Activated T-cell treated with anti-CD3 and anti-CD28 coated beads, Interleukin-2, amount 50 U/mL, for 48 hours (primary cell): ENCODE measurements at regions not wholly inside any gene's neighbourhood (a gene's known extent, or its start where the extent isn't known, plus 50 kb on each side); places are given as distances from the start of the nearest gene placed in this dataset.

Experiments used
- DNase-seq, 2 experiments: peaks; one replicate each; pipeline ENCODE4 v3.0.0-alpha.2; 2020

DNA sequence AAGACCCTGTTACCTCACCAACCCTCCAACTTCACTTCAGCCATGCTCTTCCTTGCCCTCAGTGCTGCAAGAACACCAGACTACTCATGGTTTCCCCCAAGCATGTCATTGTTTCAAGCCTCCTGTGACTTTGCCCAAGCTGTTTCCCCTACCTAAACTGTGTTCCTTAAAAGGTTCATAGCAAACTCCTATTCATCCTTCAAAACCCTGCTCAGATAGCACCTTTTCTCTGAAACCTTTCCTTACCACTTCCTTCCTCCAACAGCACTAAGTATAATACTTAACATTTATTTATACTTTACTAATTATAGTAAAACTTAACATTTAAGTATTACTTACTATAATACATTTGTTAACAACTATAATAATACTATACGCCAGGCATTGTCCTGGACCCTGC, 136.2 kb downstream of the CCT6B start:
- no peak for DNase-seq

DNA sequence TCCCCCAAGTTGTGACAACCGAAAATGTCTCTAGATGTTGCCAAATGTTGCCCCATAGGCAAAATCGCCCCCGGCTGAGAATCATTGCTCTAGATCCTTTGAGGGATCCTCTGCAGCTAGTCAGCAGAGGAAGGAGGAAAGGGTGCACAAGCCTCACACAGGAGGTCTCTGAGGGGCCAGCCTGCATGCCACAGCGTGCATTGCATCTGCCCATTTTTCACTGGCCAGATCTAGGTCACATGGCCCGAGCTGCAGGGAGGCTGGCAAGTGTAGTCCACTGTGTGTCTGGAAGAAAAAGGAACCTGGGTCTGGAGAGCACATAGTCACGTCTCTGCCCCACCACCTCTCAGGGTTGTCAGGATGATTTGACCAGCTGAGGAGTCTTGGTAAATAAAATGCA, 138.2 kb downstream of the CCT6B start:
- no peak for DNase-seq

DNA sequence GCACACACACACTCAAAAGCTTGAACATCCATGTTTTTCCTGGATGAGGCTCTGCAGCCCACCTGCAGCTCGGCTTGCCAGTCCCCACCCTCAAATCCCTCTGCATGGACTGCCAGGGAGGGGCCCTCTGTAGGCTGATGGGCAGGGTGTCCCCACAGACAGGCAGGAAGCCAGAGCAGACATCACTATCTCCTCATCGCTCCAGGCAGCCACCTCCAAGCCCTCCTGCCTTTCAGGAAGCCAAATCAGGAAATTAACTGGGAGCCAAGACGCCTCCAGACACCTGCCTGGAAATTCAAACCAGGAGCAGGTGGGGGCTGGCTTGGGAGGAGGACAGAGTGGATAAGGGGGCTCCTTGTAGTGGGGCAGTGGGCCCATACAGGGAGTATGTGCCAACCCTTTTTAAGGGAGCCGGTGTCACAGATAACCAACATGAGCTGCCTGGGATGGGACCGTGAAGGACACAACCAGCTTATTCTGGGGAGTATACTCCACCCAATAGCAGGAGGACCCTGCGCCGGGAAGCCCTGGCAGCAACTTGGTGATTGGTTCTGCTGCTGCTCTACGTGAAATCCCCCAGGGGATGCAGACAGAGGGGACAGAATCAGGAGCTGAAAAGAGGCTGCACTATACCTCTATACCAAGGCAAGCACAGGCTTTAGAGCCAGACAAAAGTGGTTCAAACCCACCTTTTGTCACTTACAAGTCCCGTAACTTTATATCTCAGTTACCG, 139.1 kb downstream of the CCT6B start:
- DNase-seq, result no peak

- DNase-seq, result no peak
Observed at GRCh38 chr17:34820922-34821321, 140.3 kb downstream of the CCT6B start.

GRCh38 chr17:34820248-34820801, 140.9 kb downstream of the CCT6B start:
- DNase-seq, result no peak

GRCh38 chr17:34817252-34818035, 143.8 kb downstream of the CCT6B start:
- DNase-seq, result no peak

DNA sequence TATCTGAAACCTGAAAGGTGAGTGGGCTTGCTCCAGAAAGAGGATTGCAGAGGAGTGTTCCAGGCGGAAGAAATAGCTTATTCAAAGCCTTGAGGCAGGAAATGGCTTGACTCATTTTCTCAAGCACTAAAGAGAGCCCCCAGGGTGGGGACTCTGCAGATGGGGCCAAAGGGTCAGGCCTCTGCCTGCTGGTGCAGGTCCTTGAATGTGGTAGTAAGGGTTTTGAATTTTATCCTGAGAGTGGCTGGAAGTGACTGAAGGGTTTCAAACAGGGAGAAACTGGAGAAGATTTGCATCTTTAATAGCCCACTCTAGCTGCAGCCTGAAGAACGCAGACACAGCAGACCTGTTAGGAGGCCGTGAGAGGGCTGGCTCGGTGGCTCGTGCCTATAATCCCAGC, 144.4 kb downstream of the CCT6B start:
- DNase-seq, result no peak

GRCh38 chr17:34813290-34813689, 148.0 kb downstream of the CCT6B start:
- DNase-seq, result no peak

DNA sequence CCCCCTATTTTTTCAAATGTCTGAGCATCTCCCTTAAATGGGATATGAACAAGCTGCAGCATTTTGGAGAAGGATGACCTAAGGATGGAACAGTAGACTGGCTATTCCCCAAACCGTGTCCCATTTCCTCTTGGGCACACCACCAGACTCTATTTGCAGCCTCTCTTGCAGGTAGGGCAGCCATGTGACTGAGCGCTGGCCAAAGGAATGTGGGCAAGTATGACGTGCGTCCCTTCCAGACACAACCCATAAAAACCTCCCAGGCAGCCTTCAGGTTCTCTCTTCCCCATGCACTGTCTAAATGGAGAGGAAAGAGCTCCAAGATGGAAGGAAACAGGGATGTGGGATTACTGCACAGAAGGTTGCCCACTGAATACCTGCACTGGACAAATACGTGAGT, 149.7 kb downstream of the CCT6B start:
- no peak for DNase-seq

- no peak for DNase-seq
Observed at GRCh38 chr17:34800661-34801060, 160.6 kb downstream of the CCT6B start.

- no peak for DNase-seq
Observed at GRCh38 chr17:34799751-34800150, 161.5 kb downstream of the CCT6B start.

DNA sequence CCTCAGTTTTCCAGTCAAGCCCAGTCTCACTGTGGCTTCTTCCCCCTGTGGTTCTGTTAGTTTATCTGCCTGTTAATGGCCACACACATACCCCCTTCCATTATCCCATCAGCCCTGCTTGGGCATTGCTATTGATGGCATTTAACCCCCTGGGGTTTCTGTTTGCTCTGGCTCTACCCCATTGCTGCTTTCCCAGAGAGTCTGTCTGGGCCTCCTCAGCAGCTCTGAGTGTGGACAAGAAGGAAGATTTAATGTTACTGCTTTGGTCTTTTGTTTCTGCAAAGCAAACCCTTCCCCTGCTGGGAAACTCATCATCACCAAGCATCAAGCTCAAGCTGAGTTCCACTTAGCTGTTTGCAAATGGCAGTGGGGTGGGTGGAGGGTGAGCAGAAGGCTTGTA, 162.7 kb downstream of the CCT6B start:
- DNase-seq, result no peak

DNA sequence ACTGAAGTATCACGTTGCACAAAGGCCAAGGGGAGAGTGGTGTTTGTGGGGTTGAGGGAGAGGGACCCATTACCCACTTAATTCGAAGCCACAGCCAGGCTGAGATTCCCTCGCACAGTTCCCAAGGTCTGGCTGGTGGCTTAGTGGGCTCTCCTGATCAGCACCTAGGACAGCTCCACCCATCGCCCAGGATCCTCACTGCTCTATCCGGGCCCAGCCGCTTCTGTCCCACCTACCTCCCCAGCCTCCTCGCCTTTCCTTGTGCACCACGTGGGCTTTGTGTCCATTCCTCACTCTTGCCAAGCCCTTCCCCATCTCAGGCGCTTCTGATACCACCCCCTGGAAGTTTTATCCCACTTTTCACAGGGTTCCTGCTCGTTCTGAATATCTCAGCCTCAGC, 163.5 kb downstream of the CCT6B start:
- DNase-seq, result peak; percentile 31 to 35

- DNase-seq, result no peak
Observed at GRCh38 chr17:34793231-34793908, 167.9 kb downstream of the CCT6B start.

GRCh38 chr17:34788696-34789095, 172.6 kb downstream of the CCT6B start:
- no peak for DNase-seq

DNA sequence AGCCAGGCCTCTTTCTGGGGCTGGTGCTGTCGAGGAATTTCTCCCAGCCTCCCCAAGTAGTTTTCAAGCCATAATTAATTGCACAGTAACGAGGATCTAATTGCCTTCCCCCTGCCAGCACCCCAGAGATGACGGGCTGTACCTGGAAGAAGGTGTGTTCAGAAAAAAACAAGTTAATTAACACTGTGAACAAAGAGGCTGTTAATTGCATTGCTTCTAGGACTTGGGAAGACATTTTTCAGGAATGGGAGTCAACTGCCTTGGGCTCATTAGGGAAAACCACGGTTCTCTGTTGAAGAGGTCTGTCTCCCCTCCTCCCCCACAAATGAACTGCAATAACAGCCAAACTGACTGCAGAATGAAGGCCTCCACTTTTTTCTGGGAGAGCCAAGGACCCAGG, 176.7 kb downstream of the CCT6B start:
- no peak for DNase-seq

- no peak for DNase-seq
Observed at GRCh38 chr17:34782271-34782670, 179.0 kb downstream of the CCT6B start.

- DNase-seq, result no peak
Observed at GRCh38 chr17:34781571-34782108, 179.6 kb downstream of the CCT6B start.

DNA sequence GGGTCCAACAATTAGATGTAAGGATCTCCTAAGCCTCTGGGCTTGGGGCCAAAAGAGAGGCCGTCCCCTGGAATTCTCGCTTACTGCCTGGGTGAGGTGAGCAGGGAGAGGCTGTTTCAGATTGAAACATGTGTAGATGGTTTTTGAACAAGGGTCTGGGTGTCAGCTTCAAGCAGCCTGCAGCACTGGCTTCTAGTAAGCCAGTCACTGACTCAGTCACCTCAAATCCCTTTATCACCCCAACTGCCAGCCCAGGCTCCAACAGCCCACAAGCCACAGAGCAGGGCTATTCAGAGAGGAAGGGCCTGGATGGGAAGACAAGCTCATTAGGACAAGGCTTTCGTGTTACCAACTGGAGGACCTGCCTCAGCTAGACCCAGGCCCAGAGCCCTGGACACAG, 180.2 kb downstream of the CCT6B start:
- no peak for DNase-seq

DNA sequence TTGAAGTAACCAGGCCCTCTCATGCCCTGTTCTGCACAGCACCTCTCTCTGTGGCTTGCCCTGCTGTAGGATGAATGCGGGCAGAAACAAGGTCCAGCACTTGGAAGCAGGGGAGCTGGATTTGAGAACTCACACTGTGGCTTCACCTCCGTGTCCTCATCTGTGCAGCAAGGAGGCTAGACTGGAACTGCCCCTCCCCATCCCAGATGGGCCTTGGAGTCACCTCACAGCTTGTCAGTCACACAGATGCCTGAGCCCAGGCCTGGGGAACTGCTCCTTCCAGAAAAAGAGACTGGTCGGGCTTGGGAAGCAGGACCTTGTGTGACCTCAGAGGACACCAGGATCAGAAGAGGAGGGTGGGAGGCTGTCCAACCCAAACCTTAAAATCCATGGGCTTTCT, 180.8 kb downstream of the CCT6B start:
- DNase-seq, result no peak

DNA sequence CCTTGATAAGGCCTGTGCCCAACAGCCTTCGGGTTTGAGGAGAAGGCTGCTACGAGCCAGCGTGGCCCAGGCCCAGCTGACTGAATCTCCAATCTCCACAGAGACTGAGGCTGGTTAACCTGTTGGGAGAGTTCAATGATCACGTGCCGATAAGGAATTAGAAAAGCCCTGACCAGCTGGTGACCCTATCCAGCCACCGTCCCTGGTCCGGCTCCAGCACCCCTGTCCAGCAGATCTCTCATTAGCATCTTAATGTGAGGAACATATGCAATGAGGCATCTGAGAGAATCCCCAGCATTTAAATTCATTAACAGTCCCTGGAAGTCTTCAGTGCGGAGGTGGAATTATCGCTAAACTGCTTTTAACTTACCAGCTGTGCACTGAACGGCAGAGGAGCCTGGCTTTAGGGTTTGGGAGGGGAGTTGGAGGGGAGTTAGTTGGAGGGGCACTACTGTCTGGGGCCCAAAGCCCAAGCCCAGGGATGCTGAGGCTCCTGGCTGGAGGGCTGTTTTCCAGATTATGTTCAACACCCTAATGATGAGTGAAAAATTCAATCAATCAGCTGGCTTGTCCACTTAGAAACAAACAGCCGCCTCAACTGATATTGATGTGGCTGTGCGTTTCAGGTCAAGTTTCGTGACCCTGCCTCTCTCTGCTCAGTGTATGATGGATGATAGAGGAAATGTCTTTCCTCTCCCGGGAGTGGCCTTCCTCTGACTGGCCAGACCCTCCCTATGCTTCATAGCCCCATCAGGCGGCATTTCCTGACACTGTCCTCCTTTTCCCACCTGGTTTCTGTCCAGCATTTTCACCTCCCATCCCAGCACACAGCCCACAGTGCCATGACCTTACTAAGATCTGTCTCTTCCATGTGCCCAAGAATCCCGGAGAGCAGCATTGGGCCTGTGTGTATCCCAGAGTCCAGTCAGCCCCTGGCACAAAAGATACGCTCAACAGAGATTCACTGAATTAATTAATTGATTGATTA, 184.5 kb downstream of the CCT6B start:
- DNase-seq, result no peak

GRCh38 chr17:34773036-34773435, 188.2 kb downstream of the CCT6B start:
- no peak for DNase-seq
